Prostate gland (tissue), 2 donors: ENCODE measurements at regions not wholly inside any gene's neighbourhood (a gene's known extent, or its start where the extent isn't known, plus 50 kb on each side); places are given as distances from the start of the nearest gene placed in this dataset.

ENCODE experiments used
- DNase-seq: peaks from one replicate; pipeline ENCODE4 v3.0.0-alpha.2; 2019; ENCODE audit warnings: low spot score
- H3K27ac ChIP-seq, 2 donors: fragments of 200-600 bp; sonication (generic); 2 replicates each; pipeline ENCODE4 v1.5.1; 2017 to 2019
- H3K27me3 ChIP-seq: fragments of 200-600 bp; sonication (generic); replicated peaks from 2 replicates; pipeline ENCODE4 v1.5.1; 2019; ENCODE audit not compliant: insufficient read depth
- H3K36me3 ChIP-seq, 2 donors: fragments of 200-600 bp; sonication (generic); 1 replicate in 1 of 2; 2 replicates in 1 of 2; pipeline versions ENCODE4 v1.5.1 to v1.8.1; 2017 to 2019
- H3K4me1 ChIP-seq: fragments of 200-600 bp; sonication (generic); replicated peaks from 2 replicates; pipeline ENCODE4 v1.5.1; 2019
- H3K4me3 ChIP-seq, 2 donors: fragments of 200-600 bp; sonication (generic); 2 replicates each; pipeline ENCODE4 v1.5.1; 2017 to 2019
- H3K9me3 ChIP-seq: fragments of 200-600 bp; sonication (generic); 2 replicates; pipeline ENCODE4 v1.5.1; 2017
- POLR2A ChIP-seq: fragments of 450-650 bp; IDR thresholded peaks from one replicate; pipeline ENCODE4 v1.6.1; 2016; ENCODE audit warnings: antibody characterized with exemption, mild to moderate bottlenecking
- POLR2AphosphoS5 ChIP-seq: sonication (generic); formaldehyde crosslinking; IDR thresholded peaks from one replicate; pipeline ENCODE4 v1.6.1; 2017; ENCODE audit warnings: antibody characterized with exemption
- WGBS: methylation state at CpG from one replicate; pipeline ENCODE4 v1.1.5; 2018; 5-methylcytosine and 5-hydroxymethylcytosine counted together
- intact Hi-C: fragments of 100-400 bp; cut with DNase I; formaldehyde crosslinking; loops from one replicate; pipeline ENCODE4 v1.14.2; 2022
- TF ChIP-seq, protein P1 (sequence below), 4 experiments: fragments of 200-600 bp in 2 of 4; fragments of 450-650 bp in 2 of 4; sonication (generic) in 2 of 4; IDR thresholded peaks; 1 replicate in 3 of 4; 2 replicates in 1 of 4; pipeline ENCODE4 v1.5.1; 2016 to 2019; ENCODE audit warnings: antibody characterized with exemption in 4 of 4, mild to moderate bottlenecking in 2 of 4, moderate library complexity in 2 of 4

DNA sequence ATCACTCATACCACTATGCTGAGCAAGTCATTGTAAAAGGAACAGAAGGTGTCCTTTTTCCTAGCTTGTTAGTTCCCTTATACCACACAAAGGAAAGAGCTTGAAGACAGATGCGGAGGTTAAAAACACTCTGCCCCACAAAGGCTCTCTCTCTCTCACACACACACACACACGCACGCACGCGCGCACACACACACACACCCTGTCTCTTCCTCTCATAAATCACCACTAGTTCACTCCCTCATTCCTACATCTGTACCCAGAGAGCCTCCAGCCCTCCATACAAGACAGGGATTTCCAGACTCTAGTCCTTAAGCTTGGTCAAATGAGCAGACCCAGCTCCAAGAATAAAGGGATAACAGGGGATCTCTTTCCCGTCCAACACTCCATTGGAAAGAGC is 120.1 kb upstream of the THBS1 start:
- H3K36me3 ChIP-seq: no peaks in the 10 kb centered on the region
- no peaks in the 10 kb centered on the region for H3K9me3 ChIP-seq
- no peak overlapping the region for H3K27ac ChIP-seq
- no peak for TF ChIP-seq POLR2A
- TF ChIP-seq POLR2AphosphoS5: no peak
- TF ChIP-seq, protein P1, sequence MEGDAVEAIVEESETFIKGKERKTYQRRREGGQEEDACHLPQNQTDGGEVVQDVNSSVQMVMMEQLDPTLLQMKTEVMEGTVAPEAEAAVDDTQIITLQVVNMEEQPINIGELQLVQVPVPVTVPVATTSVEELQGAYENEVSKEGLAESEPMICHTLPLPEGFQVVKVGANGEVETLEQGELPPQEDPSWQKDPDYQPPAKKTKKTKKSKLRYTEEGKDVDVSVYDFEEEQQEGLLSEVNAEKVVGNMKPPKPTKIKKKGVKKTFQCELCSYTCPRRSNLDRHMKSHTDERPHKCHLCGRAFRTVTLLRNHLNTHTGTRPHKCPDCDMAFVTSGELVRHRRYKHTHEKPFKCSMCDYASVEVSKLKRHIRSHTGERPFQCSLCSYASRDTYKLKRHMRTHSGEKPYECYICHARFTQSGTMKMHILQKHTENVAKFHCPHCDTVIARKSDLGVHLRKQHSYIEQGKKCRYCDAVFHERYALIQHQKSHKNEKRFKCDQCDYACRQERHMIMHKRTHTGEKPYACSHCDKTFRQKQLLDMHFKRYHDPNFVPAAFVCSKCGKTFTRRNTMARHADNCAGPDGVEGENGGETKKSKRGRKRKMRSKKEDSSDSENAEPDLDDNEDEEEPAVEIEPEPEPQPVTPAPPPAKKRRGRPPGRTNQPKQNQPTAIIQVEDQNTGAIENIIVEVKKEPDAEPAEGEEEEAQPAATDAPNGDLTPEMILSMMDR (IDR thresholded peaks at IDR 0.05): no peak
- peaks cover 2% of the 10 kb centered on the region for H3K4me1 ChIP-seq
- DNase-seq: no peak
- no peaks in the 10 kb centered on the region for H3K27me3 ChIP-seq
- intact Hi-C loops: no loop called here
- no peak overlapping the region for H3K4me3 ChIP-seq
- 89% methylated on average over 7 of the region's 7 CpGs for WGBS

DNA sequence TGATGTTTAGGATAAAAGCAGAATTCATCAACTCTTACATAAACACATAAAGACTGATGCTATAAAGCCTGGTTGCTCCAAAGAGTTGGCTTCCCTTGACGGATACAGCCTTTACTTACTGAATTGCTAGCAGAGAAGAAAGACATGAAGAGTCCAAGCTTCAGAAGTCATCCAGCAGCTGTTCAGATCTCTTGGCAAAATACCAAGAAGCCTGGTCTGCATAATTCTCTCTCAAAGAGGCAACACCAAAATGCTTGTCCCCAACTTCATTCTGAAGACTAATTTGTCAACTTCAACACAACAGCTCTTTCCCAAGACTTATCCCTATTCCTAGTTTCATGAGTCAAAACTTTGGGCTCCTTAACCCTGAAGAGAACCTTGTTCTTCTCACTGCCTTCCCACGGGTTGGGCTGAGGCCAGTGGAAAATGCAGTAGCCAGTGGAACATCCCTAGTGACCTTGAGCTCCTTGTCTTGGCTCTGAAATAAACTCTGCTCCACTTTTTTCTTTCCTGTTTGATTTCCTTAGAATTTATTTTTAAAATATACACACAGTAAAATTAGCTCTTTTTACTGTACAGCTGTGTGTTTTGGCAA is 119.2 kb upstream of the THBS1 start:
- Histone ChIP-seq H3K9me3 (no peaks in the 10 kb centered on the region), H3K36me3 (no peaks in the 10 kb centered on the region), H3K27ac (no peak overlapping the region), H3K4me3 (no peak overlapping the region), H3K27me3 (no peaks in the 10 kb centered on the region), H3K4me1 (no peaks in the 10 kb centered on the region)
- DNase-seq: no peak
- intact Hi-C loops: no loop called here
- TF ChIP-seq POLR2AphosphoS5: no peak
- WGBS: 70% methylated on average over 2 of the region's 2 CpGs

DNA sequence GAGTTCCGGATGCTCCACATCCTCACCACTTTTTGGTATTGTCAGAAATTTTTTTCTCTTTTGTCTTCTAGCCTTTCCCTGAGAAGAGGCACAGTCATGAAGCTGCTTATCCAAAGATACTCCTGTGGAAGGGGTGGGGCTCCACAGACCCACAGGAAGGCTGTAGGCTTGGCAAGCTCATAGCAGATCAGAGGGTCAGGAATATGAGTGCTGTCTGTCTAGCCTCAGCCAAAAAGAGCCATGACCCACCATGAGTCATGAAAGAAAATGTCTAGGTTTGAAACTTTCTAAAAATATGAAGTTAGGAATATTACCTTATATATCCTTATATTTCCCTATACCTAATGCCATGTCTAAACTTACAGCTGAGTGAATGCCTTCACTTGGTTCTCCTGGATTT is 118.2 kb upstream of the THBS1 start:
- H3K27ac ChIP-seq: no peak overlapping the region

DNA sequence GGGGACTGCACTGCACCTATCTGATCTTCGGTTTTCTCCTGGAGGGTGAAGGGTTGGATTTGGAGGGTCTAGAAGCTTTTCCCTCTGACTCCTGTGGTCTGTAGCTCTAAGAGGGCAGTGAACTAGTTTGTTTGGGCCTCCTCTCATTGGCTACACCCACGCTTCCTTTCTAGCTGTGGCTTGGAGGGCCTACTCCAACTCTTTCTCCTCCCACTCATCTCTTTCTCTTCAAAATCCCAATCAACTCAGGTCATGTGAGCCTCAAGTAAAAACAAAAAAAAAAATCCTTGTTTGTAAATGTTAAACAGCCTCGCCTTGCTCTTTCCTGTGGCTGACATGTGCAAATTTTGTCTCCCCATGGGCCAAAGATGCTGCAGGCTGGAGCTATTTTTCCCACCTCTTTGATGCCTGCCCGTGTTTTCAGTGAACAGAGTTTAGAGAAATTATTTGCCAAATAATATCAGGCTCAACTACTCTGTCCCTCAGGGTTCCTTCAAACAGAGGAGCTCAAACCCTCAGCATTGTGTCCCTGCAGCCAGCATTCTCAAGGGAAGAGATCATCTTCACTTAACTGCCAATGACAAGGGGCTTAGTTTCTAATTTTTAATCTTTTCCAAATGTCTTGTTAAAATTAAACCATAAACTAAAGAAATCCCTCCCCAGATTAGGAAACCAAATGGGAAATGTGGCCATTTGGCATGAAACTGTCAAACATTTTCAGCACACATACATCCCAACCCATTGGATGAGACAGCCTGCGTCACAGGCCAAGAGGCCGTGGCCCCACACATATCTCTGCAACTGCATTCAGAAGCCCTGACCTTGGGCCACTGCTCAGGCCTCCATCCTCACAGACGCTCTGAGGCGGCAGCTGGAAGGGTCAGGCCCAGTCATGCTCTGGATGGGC is 114.8 kb upstream of the THBS1 start:
- TF ChIP-seq POLR2A (no peak), POLR2AphosphoS5 (no peak)
- TF ChIP-seq, protein P1 (IDR thresholded peaks at IDR 0.05): no peak
- H3K36me3 ChIP-seq: no peaks in the 10 kb centered on the region
- WGBS: 78% methylated on average over 8 of the region's 8 CpGs
- no peaks in the 10 kb centered on the region for H3K27me3 ChIP-seq
- H3K4me3 ChIP-seq: no peak overlapping the region
- H3K9me3 ChIP-seq: no peaks in the 10 kb centered on the region
- DNase-seq: no peak
- no peak overlapping the region for H3K27ac ChIP-seq
- intact Hi-C loops: no loop called here
- H3K4me1 ChIP-seq: no peaks in the 10 kb centered on the region

More for the DNA sequence above, 118.2 kb upstream of the THBS1 start:
- WGBS: 97% methylated on average over 1 of the region's 1 CpG
- Histone ChIP-seq H3K36me3 (no peaks in the 10 kb centered on the region), H3K27me3 (no peaks in the 10 kb centered on the region), H3K4me1 (no peaks in the 10 kb centered on the region), H3K9me3 (no peaks in the 10 kb centered on the region), H3K4me3 (no peak overlapping the region)
- no peak for DNase-seq
- intact Hi-C loops: no loop called here
- TF ChIP-seq, protein P1 (IDR thresholded peaks at IDR 0.05): no peak
- TF ChIP-seq POLR2A (no peak), POLR2AphosphoS5 (no peak)

DNA sequence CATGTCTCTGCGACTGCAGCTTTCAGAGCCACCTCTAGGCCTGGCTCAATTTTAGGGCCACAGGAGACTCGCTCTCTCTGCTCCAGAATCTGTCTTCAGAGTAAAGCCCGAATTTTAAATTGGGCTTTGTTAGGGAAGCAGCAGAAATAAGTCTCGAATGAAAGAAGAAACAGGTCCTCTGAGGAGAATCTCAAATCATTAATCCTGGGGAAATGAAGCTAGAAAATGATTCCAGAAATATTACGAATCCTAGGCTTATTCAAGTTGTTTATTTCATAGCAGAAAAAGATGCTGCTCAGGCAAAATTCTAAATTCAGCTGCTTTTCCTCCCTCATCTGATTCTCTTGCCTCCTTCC is 114.2 kb upstream of the THBS1 start:
- no peak overlapping the region for H3K27ac ChIP-seq
- TF ChIP-seq POLR2A (no peak), POLR2AphosphoS5 (no peak)
- TF ChIP-seq, protein P1 (IDR thresholded peaks at IDR 0.05): no peak
- H3K4me1 ChIP-seq: no peaks in the 10 kb centered on the region
- intact Hi-C loops: no loop called here
- no peaks in the 10 kb centered on the region for H3K9me3 ChIP-seq
- H3K4me3 ChIP-seq: no peak overlapping the region
- no peaks in the 10 kb centered on the region for H3K27me3 ChIP-seq
- H3K36me3 ChIP-seq: no peaks in the 10 kb centered on the region
- no peak for DNase-seq
- 74% methylated on average over 5 of the region's 5 CpGs for WGBS
